Transverse colon (tissue), 4 donors: ENCODE measurements at regions not wholly inside any gene's neighbourhood (a gene's known extent, or its start where the extent isn't known, plus 50 kb on each side); places are given as distances from the start of the nearest gene placed in this dataset.

Source experiments
- POLR2A ChIP-seq: fragments of 450-650 bp; IDR thresholded peaks from one replicate; pipeline ENCODE4 v1.6.1; 2016; ENCODE audit warnings: antibody characterized with exemption, mild to moderate bottlenecking, moderate library complexity
- POLR2AphosphoS5 ChIP-seq, 3 donors: sonication (generic); formaldehyde crosslinking; IDR thresholded peaks; one replicate each; pipeline ENCODE4 v1.6.1; 2016; ENCODE audit warnings: antibody characterized with exemption in 3 of 3
- TF ChIP-seq, protein P1 (sequence below), 5 experiments: fragments of 200-600 bp in 3 of 5; fragments of 450-650 bp in 2 of 5; sonication (generic) in 3 of 5; IDR thresholded peaks; 1 replicate in 2 of 5; 2 replicates in 3 of 5; pipeline ENCODE4 v1.5.1; 2016 to 2017; ENCODE audit warnings: antibody characterized with exemption in 5 of 5, inconsistent platforms in 3 of 5, mild to moderate bottlenecking in 2 of 5, moderate library complexity in 1 of 5

DNA sequence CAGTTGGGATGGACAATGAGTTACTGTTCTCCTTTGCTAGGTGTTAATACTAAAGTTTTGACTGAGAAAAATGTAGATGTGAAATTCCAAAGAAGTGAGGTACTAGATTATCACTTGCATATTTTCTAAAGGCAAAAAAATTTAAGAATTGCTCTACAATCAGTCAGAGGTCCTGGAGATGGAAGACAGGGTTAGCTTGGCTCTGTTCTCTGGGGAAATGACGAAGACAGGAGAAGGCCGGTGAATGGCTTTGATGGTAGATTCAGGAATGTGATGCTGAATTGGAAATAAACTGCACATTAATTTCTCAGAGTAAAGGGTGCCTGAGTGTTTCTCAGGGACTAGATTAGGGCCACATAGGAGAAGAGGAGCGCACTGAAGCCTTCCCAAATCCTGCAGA, 214.0 kb upstream of the LEF1 start:
- TF ChIP-seq, protein P1, sequence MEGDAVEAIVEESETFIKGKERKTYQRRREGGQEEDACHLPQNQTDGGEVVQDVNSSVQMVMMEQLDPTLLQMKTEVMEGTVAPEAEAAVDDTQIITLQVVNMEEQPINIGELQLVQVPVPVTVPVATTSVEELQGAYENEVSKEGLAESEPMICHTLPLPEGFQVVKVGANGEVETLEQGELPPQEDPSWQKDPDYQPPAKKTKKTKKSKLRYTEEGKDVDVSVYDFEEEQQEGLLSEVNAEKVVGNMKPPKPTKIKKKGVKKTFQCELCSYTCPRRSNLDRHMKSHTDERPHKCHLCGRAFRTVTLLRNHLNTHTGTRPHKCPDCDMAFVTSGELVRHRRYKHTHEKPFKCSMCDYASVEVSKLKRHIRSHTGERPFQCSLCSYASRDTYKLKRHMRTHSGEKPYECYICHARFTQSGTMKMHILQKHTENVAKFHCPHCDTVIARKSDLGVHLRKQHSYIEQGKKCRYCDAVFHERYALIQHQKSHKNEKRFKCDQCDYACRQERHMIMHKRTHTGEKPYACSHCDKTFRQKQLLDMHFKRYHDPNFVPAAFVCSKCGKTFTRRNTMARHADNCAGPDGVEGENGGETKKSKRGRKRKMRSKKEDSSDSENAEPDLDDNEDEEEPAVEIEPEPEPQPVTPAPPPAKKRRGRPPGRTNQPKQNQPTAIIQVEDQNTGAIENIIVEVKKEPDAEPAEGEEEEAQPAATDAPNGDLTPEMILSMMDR (IDR thresholded peaks at IDR 0.05) = no peak
- TF ChIP-seq POLR2AphosphoS5 (IDR thresholded peaks at IDR 0.05) = no peak
- no peak for TF ChIP-seq POLR2A
